GM12878 (cell line): ENCODE measurements at regions not wholly inside any gene's neighbourhood (a gene's known extent, or its start where the extent isn't known, plus 50 kb on each side); places are given as distances from the start of the nearest gene placed in this dataset.

Experiments
- ATAC-seq: fragments of 200-7000 bp; cut with Tn5 transposase; 3 replicates; pipeline ENCODE4 v1.9.1; 2020; ENCODE audit warnings: mild to moderate bottlenecking, moderate library complexity
- BruUV-seq: library from RNA; stranded (reverse); fragments of 400-500 nt; replicated peaks from 2 replicates; lab custom pipeline; 2021; lab: Mats Ljungman, UMichigan
- CTCF ChIA-PET: fragments of 300-600 bp; sonication (Branson Sonifier 250); formaldehyde crosslinking; extraction: SDS; loops from one replicate; lab custom pipeline; 2021; ENCODE audit warnings: inconsistent platforms; lab: Yijun Ruan, JAX
- POLR2A ChIA-PET: fragments of 350-600 bp; formaldehyde crosslinking; extraction: SDS; loops from one replicate; lab custom pipeline; 2021; ENCODE audit warnings: inconsistent platforms; lab: Charles Lee
- RAD21 ChIA-PET: fragments of 300-600 bp; sonication (Branson Sonifier 250); formaldehyde crosslinking; loops from one replicate; lab custom pipeline; 2023; ENCODE audit warnings: antibody characterized with exemption; ENCODE audit not compliant: unreplicated experiment; lab: Charles Lee
- SMC1A ChIA-PET: fragments of 300-600 bp; sonication (Branson Sonifier 250); formaldehyde crosslinking; loops from one replicate; lab custom pipeline; 2023; ENCODE audit not compliant: unreplicated experiment, uncharacterized antibody; lab: Charles Lee
- DNase-seq: peaks from one replicate; pipeline ENCODE4 v3.0.0-alpha.2; 2011; ENCODE audit warnings: low read depth, low spot score
- FAIRE-seq: peaks from 3 replicates; lab custom pipeline; 2011; peaks lifted over from hg19 to GRCh38; lab: Jason Lieb, UNC
- H2AFZ ChIP-seq: 2 replicates; pipeline ENCODE4 v1.6.0; 2011; ENCODE audit warnings: low read depth, low read length, control low read depth; ENCODE audit not compliant: control insufficient read depth
- H3K27ac ChIP-seq: 2 replicates; pipeline ENCODE4 v1.5.1; 2011; ENCODE audit warnings: control low read depth; ENCODE audit not compliant: control insufficient read depth, insufficient read depth
- H3K27me3 ChIP-seq, 2 experiments: replicated peaks in 1 of 2; 2 replicates each; pipeline versions ENCODE4 v1.6.0 to v1.6.1; 2011; ENCODE audit warnings: low read length in 1 of 2; ENCODE audit not compliant: control insufficient read depth in 2 of 2, insufficient read depth in 2 of 2
- H3K36me3 ChIP-seq, 2 experiments: 2 replicates each; pipeline ENCODE4 v1.5.1; 2011; ENCODE audit warnings: low read length in 1 of 2; ENCODE audit not compliant: control insufficient read depth in 2 of 2, insufficient read depth in 2 of 2
- H3K4me1 ChIP-seq: 2 replicates; pipeline ENCODE4 v1.6.1; 2011; ENCODE audit warnings: mild to moderate bottlenecking, low read length, moderate library complexity, mixed read lengths; ENCODE audit not compliant: control insufficient read depth, insufficient read depth
- H3K4me2 ChIP-seq: 2 replicates; pipeline ENCODE4 v1.6.0; 2011; ENCODE audit warnings: control low read depth; ENCODE audit not compliant: control insufficient read depth, insufficient read depth
- H3K4me3 ChIP-seq: fragments of 200-600 bp; sonication (generic); 2 replicates; pipeline ENCODE4 v1.5.1; 2016
- H3K79me2 ChIP-seq: 2 replicates; pipeline ENCODE4 v1.6.0; 2011; ENCODE audit warnings: low read length; ENCODE audit not compliant: control insufficient read depth, insufficient read depth
- H3K9ac ChIP-seq: 2 replicates; pipeline ENCODE4 v1.8.0; 2011; ENCODE audit warnings: low read length, control low read depth, mixed read lengths; ENCODE audit not compliant: control insufficient read depth, insufficient read depth
- H3K9me3 ChIP-seq: replicated peaks from 3 replicates; pipeline ENCODE4 v1.5.1; 2011; ENCODE audit warnings: mild to moderate bottlenecking, low read length; ENCODE audit not compliant: control insufficient read depth, insufficient read depth
- H4K20me1 ChIP-seq: 2 replicates; pipeline ENCODE4 v1.6.0; 2011; ENCODE audit not compliant: control insufficient read depth, insufficient read depth
- ASH2L ChIP-seq: fragments of 300-600, 200-600 bp; sonication (generic); IDR thresholded peaks from 2 replicates; pipeline ENCODE4 v1.6.1; 2017; ENCODE audit warnings: low read depth, mild to moderate bottlenecking, borderline replicate concordance
- CHD2 ChIP-seq: IDR thresholded peaks from 2 replicates; pipeline ENCODE4 v1.6.1; 2011; ENCODE audit warnings: low read depth, low read length, improper control_type of control experiment, borderline replicate concordance
- MYC ChIP-seq: IDR thresholded peaks from 2 replicates; pipeline ENCODE4 v1.6.1; 2011; ENCODE audit warnings: mild to moderate bottlenecking, low read length, moderate library complexity, inconsistent platforms; ENCODE audit not compliant: insufficient read depth, insufficient replicate concordance, insufficient read length, severe bottlenecking
- NKRF ChIP-seq: fragments of 450-650 bp; conservative IDR thresholded peaks from 2 replicates; pipeline ENCODE4 v1.6.1; 2017; ENCODE audit warnings: mild to moderate bottlenecking, moderate library complexity
- PRDM15 ChIP-seq: fragments of 450-650 bp; formaldehyde crosslinking; IDR thresholded peaks from 2 replicates; pipeline ENCODE4 v1.4.0; 2020; ENCODE audit warnings: mild to moderate bottlenecking, moderate library complexity
- RBBP5 ChIP-seq: fragments of 200-600 bp; sonication (generic); conservative IDR thresholded peaks from 2 replicates; pipeline ENCODE4 v1.6.1; 2016
- RUNX3 ChIP-seq: IDR thresholded peaks from 2 replicates; pipeline ENCODE4 v1.6.1; 2012; ENCODE audit warnings: low read length, inconsistent platforms
- SIX5 ChIP-seq: IDR thresholded peaks from 2 replicates; pipeline ENCODE4 v1.6.1; 2011; ENCODE audit warnings: mild to moderate bottlenecking, low read depth, low read length, moderate library complexity; ENCODE audit not compliant: severe bottlenecking
- SMAD1 ChIP-seq: fragments of 450-650 bp; IDR thresholded peaks from 2 replicates; pipeline ENCODE4 v1.6.1; 2018; ENCODE audit warnings: mild to moderate bottlenecking, low read depth; ENCODE audit not compliant: partially characterized antibody
- SP1 ChIP-seq: IDR thresholded peaks from one replicate; pipeline ENCODE4 v1.6.1; 2011; ENCODE audit warnings: low read depth, low read length
- TBL1XR1 ChIP-seq: IDR thresholded peaks from 2 replicates; pipeline ENCODE4 v1.6.1; 2012; ENCODE audit warnings: low read depth, low read length, improper control_type of control experiment
- YY1 ChIP-seq: IDR thresholded peaks from 2 replicates; pipeline ENCODE4 v1.6.1; 2011; ENCODE audit warnings: low read depth, mild to moderate bottlenecking, low read length
- WGBS: methylation state at CpG from one replicate; pipeline ENCODE4 v1.1.6; 2016; ENCODE audit warnings: low lambda C conversion rate; ENCODE audit not compliant: insufficient replicate concordance, insufficient coverage; ENCODE audit errors: missing lambda C conversion rate; 5-methylcytosine and 5-hydroxymethylcytosine counted together
- in situ Hi-C: fragments of 300-500 bp; cut with MboI; formaldehyde crosslinking; loops from 9 replicates; pipeline ENCODE4 v1.14.3; 2018; ENCODE audit warnings: mixed read lengths
- intact Hi-C: fragments of 100-400 bp; cut with micrococcal nuclease; formaldehyde crosslinking; loops from one replicate; pipeline ENCODE4 v1.14.2; 2022; ENCODE audit not compliant: unreplicated experiment

GRCh38 chr20:60292001-60292520, 333.8 kb downstream of the CDH26 start:
- BruUV-seq, result no TSS peak
- no peak for FAIRE-seq
- H3K79me2 ChIP-seq, result no peaks in the 10 kb centered on the region

More at GRCh38 chr20:60292001-60292520, 333.8 kb downstream of the CDH26 start:
- Histone ChIP-seq H4K20me1 (no peaks in the 10 kb centered on the region), H3K27me3 (no peaks in the 10 kb centered on the region), H3K9me3 (no peaks in the 10 kb centered on the region; the same call in 2 of the 3 replicates), H3K9ac (no peak overlapping the region), H3K4me3 (no peak overlapping the region), H2AFZ (no peak overlapping the region), H3K27ac (no peak overlapping the region), H3K4me1 (no peaks in the 10 kb centered on the region), H3K4me2 (no peak overlapping the region), H3K36me3 (no peaks in the 10 kb centered on the region)
- ChIA-PET RAD21 (no interaction called here), CTCF (no interaction called here), SMC1A (interaction anchor here (0.7 kb wide), 1 partner anchor 250 kb away, joined by 4 read pairs; no protein-coding TSS in a partner anchor), POLR2A (no interaction called here)
- in situ Hi-C loops, result no loop called here
- intact Hi-C loops, result no loop called here
- ATAC-seq, result no peak
- TF ChIP-seq NKRF (no peak), YY1 (no peak), TBL1XR1 (no peak), SP1 (no peak), PRDM15 (no peak), SIX5 (no peak), RBBP5 (no peak), SMAD1 (no peak), RUNX3 (no peak), CHD2 (no peak), MYC (no peak), ASH2L (no peak)
- 34% methylated on average over 5 of the region's 5 CpGs for WGBS
- no peak for DNase-seq
